Lower leg skin (tissue), 3 donors: ENCODE measurements at regions not wholly inside any gene's neighbourhood (a gene's known extent, or its start where the extent isn't known, plus 50 kb on each side); places are given as distances from the start of the nearest gene placed in this dataset.

ENCODE experiments used
- CTCF ChIP-seq, 3 donors: fragments of 450-650 bp; IDR thresholded peaks; one replicate each; pipeline ENCODE4 v1.5.1; 2016; ENCODE audit warnings: antibody characterized with exemption in 3 of 3, mild to moderate bottlenecking in 3 of 3, moderate library complexity in 2 of 3
- POLR2A ChIP-seq, 2 donors: fragments of 450-650 bp; IDR thresholded peaks; one replicate each; pipeline ENCODE4 v1.6.1; 2016 to 2017; ENCODE audit warnings: antibody characterized with exemption in 2 of 2, mild to moderate bottlenecking in 1 of 2, moderate library complexity in 1 of 2

- TF ChIP-seq CTCF (IDR thresholded peaks at IDR 0.05): no peak
- no peak for TF ChIP-seq POLR2A (IDR thresholded peaks at IDR 0.05)
These were observed 258.3 kb upstream of the GABRA2 start for GRCh38 chr4:46648088-46648744.
